GM19239 (cell line): ENCODE measurements at regions not wholly inside any gene's neighbourhood (a gene's known extent, or its start where the extent isn't known, plus 50 kb on each side); places are given as distances from the start of the nearest gene placed in this dataset.
"Not testable (repeated sequence)": the region's sequence is repeated elsewhere in the genome, so short reads cannot be mapped to it uniquely, and the experiment has no call there.

ENCODE experiments used
- DNase-seq: peaks from one replicate; pipeline ENCODE4 v3.0.0; 2011; ENCODE audit warnings: low spot score; ENCODE audit not compliant: insufficient read length
- FAIRE-seq: peaks from 2 replicates; lab custom pipeline; 2011; peaks lifted over from hg19 to GRCh38; lab: Jason Lieb, UNC

DNA sequence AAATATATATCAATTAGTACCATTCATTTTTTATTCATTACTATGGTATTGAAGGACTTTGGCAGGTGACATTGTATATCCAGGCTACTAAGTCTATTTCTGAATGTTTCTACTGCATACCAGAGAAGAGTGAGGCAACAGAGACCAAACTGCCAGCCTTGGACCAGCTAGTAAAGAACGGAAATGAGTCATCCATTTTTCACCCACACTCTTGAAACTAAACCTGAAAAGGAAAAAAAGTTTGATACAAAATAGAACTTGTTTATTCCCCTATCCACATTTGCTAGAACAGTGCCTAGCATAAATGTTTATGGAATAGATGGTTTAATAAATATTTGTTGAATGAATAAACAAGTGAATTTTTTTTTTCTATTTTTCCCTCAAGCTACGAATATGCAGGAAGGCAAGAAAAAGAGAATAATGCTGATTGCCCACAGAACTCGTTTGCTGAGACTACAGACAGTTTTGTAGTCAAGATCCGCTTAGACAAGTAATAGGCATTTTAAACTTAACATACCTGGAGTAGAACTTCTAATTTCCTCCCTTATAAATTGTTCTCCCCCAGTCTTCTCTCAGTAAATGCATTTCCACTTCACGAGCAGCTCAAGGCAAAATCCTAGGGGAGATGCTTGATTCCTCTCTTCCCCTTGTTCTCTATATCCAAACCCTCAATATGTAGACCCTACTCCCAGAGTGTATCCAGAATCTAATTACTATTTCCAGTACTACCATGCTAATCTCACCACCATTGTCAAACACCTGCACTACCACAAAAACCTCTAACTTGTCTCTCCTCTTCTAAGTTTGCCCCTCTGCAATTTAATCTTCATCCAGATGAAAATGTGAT, 146.2 kb upstream of the RASA1 start:
- peak; percentile 93 for FAIRE-seq
- DNase-seq, result peak; percentile 13

GRCh38 chr5:87122151-87122977, 145.3 kb upstream of the RASA1 start:
- FAIRE-seq, result no peak
- DNase-seq, result no peak

- FAIRE-seq (no peak), DNase-seq (no peak)
Observed at GRCh38 chr5:87125766-87126165, 141.9 kb upstream of the RASA1 start.

DNA sequence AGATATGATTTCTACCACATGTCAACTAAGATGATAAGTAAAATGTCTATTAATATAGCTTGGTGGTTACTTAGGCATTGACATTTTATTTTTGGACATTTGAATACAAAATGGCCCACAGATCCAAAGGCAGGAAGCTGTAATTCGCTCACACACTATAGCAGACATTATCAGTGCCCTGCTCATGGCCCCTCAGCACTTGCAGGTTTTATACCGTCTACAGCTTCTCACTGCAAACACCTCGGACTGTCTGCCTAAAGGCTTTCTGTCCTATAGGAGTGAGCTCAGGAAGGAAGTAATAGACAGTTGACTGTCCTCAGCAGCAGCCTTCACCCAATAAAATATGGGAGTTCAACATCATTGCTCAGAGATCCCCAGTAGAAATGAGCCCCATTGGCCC, 140.8 kb upstream of the RASA1 start:
- FAIRE-seq (no peak), DNase-seq (no peak)

DNA sequence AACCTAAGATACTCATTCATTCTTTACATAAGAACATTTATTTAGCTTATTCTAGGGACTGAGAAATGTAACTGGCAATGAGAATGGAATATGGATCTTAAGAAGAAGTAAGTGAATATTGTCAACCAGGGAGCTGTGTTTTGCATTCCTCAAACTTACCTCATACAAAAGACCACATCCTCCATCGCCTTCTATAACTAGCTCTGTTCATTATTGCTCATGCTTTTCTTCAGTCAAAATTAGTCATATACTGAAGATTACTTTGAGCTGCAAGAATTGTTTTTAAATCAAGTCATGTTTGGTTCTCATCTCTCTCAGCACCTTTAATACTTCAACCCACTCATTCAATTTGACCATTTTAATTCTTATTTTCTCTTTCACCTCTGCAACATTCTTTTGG, 140.3 kb upstream of the RASA1 start:
- FAIRE-seq, result no peak
- no peak for DNase-seq

- FAIRE-seq (no peak), DNase-seq (no peak)
Observed at GRCh38 chr5:87127956-87128687, 139.6 kb upstream of the RASA1 start.

- DNase-seq (no peak), FAIRE-seq (no peak)
Observed at GRCh38 chr5:87129046-87129445, 138.6 kb upstream of the RASA1 start.

DNA sequence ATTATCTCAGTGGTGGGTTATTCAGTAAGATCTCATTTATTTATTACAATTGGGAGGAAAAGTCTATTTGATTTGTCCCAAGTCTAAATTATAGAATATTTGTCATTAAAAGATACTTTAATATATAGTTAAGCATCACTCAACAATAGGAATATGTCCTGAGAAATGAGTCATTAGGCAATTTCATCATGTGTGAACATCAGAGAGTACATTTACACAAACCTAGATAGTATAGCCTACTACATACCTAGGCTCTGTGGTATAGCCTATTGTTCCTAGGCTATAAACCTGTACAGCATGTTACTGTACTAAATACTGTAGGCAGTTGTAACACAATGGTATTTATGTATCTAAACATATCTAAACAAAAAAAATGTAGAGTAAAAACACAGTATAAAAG, 135.0 kb upstream of the RASA1 start:
- DNase-seq (no peak), FAIRE-seq (no peak)

DNA sequence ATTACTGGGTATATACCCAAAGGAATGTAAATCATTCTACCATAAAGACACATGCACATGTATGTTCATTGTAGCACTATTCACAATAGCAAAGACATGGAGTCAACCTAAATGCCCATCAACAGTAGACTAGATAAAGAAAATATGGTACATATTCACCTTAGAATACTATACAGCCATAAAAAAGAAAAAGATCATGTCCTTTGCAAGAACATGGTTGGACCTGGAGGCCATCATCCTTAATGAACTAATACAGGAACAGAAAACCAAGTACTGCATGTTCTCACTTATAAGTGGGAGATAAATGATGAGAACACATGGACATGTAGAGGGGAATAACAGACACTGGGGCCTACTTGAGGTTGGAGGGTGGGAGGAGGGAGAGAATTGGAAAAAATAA, 133.2 kb upstream of the RASA1 start:
- not testable (repeated sequence) for DNase-seq, FAIRE-seq

- DNase-seq (no peak), FAIRE-seq (peak; percentile 8)
Observed at GRCh38 chr5:87136096-87136495, 131.6 kb upstream of the RASA1 start.

GRCh38 chr5:87136733-87137132, 130.9 kb upstream of the RASA1 start:
- DNase-seq, result no peak
- peak; percentile 23 for FAIRE-seq

DNA sequence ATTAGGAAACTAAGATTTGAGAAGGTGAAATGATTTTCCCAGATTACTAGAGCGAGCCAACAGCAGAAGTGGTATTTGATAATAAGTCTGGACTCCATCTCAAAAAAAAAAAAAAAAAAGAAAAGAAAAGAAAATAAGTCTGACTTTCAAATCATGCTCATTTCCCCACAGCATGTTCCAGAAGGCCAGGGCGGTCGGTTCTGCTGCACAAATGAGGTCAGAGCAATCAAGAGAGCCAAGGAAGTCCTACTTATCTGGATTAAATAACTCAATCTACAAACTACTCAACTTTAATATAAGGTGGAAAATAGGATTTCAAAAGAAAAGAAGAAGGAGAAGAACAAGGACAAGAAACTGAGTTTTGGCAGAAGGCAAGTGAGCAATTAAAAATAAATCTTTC, 130.4 kb upstream of the RASA1 start:
- DNase-seq (no peak), FAIRE-seq (no peak)

- FAIRE-seq, result no peak
- no peak for DNase-seq
Observed at GRCh38 chr5:87138091-87138805, 129.4 kb upstream of the RASA1 start.

GRCh38 chr5:87139795-87140194, 127.9 kb upstream of the RASA1 start:
- no peak for DNase-seq
- no peak for FAIRE-seq

DNA sequence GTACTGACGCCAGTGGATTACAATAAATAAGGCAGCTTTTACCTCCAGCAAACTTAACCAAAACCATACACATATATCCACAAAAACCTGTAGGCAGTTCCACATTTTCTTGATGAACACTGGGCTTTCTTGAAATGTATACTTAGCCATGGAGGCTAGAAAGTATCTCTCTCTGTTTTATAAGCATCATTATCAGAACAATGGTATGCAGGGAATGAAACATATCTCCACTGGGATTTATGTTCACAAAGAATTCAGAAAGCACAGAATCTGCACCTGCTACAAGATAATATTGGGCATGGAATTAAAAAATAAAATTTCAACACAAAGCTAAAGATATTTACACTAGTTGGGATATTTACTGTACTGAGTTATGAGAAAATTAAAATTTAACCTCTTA, 126.1 kb upstream of the RASA1 start:
- no peak for DNase-seq
- no peak for FAIRE-seq

GRCh38 chr5:87145853-87146252, 121.8 kb upstream of the RASA1 start:
- FAIRE-seq, result not testable (repeated sequence)

DNA sequence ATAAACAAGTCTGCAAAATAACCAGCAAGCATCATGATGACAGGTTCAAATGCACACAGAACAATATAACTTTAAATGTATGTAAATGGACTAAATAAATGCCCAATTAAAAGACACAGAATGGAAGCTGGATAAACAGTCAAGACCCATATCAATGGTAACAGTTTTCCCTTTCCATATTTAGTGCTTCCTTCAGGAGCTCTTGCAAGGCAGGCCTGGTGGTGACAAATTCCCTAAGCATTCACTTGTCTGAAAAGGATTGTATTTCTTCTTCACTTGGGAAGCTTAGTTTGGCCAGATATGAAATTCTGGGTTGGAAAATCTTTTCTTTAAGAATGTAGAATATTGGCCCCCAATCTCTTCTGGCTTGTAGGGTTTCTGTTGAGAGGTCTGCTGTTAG, 120.2 kb upstream of the RASA1 start:
- DNase-seq, result no peak
- FAIRE-seq, result no peak

More at GRCh38 chr5:87145853-87146252, 121.8 kb upstream of the RASA1 start:
- DNase-seq, result not testable (repeated sequence)

DNA sequence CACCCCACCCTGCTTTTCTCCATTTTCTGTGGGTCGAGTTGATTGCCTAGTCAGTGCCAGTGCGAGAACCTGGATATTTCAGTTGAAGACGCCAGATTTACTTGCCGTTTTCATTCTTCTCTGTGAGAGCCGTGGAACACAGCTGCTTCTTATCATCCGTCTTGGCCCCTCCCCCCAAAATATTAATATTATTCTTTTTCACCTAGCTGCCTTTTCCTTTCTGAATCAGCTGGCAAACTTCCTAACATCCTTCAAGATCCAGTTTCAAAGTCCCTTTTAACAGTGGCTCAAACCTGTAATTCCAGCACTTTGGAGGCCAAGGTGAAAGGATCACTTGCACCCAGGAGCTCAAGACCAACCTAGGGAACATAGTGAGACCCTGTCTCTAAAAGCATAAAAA, 117.1 kb upstream of the RASA1 start:
- FAIRE-seq (no peak), DNase-seq (no peak)

- no peak for DNase-seq
- FAIRE-seq, result no peak
Observed at GRCh38 chr5:87151547-87151946, 116.1 kb upstream of the RASA1 start.

DNA sequence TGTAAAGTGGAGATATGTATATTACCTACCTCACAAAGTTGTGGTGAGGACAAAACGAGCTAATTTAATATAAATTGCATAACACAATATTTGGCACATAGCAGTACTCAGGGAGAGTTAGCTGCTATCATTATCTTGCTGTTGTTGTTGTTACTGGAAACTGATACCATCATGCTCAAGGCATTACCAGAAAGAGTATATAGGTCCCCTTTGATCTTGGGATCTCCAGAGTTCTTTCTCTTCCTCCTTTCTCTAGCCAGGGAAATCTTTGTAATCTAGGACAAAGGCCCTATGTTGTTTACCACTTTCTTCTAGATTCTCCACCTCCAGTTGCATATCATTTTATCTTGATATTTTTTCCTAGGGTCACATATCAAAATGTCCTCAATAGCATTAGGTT, 114.8 kb upstream of the RASA1 start:
- FAIRE-seq (no peak), DNase-seq (no peak)
